VCaP (cell line): ENCODE measurements at regions not wholly inside any gene's neighbourhood (a gene's known extent, or its start where the extent isn't known, plus 50 kb on each side); places are given as distances from the start of the nearest gene placed in this dataset.
A peak's percentile ranks its signal among the peaks of the same experiment; 100 is the strongest.

ENCODE experiments used
- H3K27ac ChIP-seq: fragments of 450-650 bp; 2 replicates; pipeline ENCODE4 v1.5.1; 2017
- TF ChIP-seq, protein P1 (sequence below): fragments of 450-650 bp; conservative IDR thresholded peaks from 2 replicates; pipeline ENCODE4 v1.5.1; 2017; ENCODE audit warnings: mild to moderate bottlenecking, moderate library complexity

DNA sequence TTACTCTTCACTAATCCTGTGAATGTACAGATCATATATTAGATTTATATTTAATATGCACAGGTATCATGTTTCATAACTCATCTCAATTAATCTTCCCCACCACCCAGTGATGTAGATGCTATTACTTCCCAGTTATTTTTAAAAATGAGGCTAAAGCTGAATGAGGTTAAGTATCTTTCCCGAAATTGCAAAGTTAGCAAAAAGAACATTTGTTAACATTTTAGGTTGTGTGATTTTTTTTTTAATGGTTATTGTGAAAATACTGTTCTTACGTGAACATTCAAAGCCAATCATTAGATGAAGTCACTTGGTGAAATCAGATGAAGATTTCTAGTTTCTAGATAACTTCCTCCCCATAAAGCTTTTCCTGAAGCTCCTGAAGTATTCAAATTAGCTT lies 186.9 kb upstream of the PLEKHA5 start:
- TF ChIP-seq, protein P1, sequence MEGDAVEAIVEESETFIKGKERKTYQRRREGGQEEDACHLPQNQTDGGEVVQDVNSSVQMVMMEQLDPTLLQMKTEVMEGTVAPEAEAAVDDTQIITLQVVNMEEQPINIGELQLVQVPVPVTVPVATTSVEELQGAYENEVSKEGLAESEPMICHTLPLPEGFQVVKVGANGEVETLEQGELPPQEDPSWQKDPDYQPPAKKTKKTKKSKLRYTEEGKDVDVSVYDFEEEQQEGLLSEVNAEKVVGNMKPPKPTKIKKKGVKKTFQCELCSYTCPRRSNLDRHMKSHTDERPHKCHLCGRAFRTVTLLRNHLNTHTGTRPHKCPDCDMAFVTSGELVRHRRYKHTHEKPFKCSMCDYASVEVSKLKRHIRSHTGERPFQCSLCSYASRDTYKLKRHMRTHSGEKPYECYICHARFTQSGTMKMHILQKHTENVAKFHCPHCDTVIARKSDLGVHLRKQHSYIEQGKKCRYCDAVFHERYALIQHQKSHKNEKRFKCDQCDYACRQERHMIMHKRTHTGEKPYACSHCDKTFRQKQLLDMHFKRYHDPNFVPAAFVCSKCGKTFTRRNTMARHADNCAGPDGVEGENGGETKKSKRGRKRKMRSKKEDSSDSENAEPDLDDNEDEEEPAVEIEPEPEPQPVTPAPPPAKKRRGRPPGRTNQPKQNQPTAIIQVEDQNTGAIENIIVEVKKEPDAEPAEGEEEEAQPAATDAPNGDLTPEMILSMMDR: no peak
- no peak overlapping the region for H3K27ac ChIP-seq

- no peak overlapping the region for H3K27ac ChIP-seq
- TF ChIP-seq, protein P1: no peak
Observed at GRCh38 chr12:18943200-18943599, 186.3 kb upstream of the PLEKHA5 start.

DNA sequence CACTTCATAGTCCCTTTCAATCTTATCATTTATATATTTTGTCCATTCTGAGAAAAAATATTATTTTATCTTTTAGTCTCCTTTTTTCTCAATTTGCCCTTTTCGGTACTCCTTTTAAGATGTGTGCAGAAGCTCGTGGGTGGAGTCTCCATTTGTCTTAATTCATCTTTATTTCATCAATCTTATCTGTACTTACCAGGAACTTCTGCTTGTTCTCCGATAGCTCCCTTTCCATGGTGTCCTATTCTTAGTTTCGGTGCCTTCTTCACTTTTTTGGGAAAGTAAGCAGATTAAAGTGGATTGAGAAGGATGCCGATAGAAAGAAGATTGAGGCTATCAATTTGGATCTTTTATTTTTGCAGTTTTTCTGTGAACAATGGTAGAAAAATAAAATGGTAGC lies 183.4 kb upstream of the PLEKHA5 start:
- H3K27ac ChIP-seq: no peak overlapping the region
- TF ChIP-seq, protein P1: no peak

DNA sequence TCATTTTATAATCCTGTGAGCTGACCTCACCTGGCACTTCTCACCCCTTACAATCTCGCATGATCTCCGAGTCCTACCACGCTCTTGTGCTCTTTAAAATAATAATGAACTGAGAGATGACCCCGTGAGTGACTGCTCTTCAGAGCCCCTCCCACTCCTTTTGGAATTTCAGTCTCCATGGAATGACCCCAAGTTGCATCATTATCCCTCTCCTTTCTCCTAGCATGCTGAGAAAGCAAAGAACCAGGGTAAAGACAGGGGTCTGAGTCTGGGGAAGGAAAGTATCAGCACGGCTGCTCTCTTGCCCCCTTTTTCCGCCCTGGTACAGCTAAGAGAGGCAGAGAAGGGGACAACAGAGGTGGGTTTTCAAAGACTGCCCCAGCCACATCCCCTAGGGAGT lies 178.3 kb upstream of the PLEKHA5 start:
- TF ChIP-seq, protein P1: no peak
- no peak overlapping the region for H3K27ac ChIP-seq

DNA sequence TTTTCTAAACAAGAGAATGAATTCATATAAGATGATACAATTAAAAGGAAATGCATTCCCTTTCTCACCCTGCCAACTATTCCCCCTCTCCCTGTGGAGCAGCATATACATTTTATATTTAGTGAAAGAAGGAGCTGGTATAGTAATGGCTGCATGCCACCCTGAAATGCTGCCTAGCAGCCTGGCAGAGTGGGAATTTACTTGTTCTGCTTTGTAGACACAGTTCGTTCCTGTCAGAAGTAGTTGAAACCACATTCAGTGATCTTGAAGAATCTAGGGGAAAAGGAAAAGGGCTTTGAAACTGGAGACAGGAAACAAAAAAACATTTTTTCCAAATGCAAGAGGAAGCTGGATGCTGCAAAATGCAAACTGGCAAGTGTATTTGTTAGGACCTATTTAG lies 176.0 kb upstream of the PLEKHA5 start:
- H3K27ac ChIP-seq: no peak overlapping the region
- TF ChIP-seq, protein P1: no peak

GRCh38 chr12:18955594-18955993 lies 173.9 kb upstream of the PLEKHA5 start:
- H3K27ac ChIP-seq: no peak overlapping the region
- TF ChIP-seq, protein P1: no peak

GRCh38 chr12:18965203-18965602 lies 164.3 kb upstream of the PLEKHA5 start:
- H3K27ac ChIP-seq: no peak overlapping the region
- TF ChIP-seq, protein P1: no peak

DNA sequence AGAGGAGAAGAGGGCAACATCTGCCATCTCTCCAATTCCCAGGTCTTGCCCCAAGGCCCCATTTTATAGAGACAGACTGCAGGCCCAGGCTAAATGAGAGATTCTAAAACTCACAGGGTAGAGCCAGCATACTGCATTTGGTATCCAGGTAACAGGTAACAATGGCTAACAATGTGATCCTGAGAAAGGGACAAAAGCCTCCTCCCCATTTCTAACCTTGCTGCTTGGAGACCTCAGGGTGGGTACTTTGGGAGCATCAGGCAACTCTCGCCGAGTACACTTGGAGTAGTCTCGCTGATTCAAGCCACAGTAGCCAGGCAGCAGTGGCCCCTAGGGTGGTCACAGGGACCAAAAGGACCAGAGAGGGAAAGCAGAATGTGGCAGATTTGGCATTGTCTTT lies 162.6 kb upstream of the PLEKHA5 start:
- H3K27ac ChIP-seq: peak overlapping the region; percentile 8; the same call in 1 of the 2 replicates
- TF ChIP-seq, protein P1: no peak
